SK-N-SH (cell line): ENCODE measurements at regions not wholly inside any gene's neighbourhood (a gene's known extent, or its start where the extent isn't known, plus 50 kb on each side); places are given as distances from the start of the nearest gene placed in this dataset.

ENCODE experiments used
- CTCF ChIA-PET: fragments of 300-600, 350-600 bp; formaldehyde crosslinking; extraction: SDS; loops from one replicate; lab custom pipeline; 2021; lab: Yijun Ruan, JAX
- POLR2A ChIA-PET: fragments of 350-600 bp; sonication (Branson Sonifier 250); formaldehyde crosslinking; extraction: SDS; loops from one replicate; lab custom pipeline; 2020; ENCODE audit warnings: antibody characterized with exemption, inconsistent platforms; lab: Yijun Ruan, JAX
- DNase-seq: peaks from one replicate; pipeline ENCODE4 v3.0.0; 2012
- H2AFZ ChIP-seq: fragments of 200-600 bp; sonication (generic); 2 replicates; pipeline ENCODE4 v1.8.1; 2016; ENCODE audit warnings: antibody characterized with exemption, mild to moderate bottlenecking, low read depth
- H3F3A ChIP-seq: fragments of 200-600 bp; sonication (generic); replicated peaks from 2 replicates; pipeline ENCODE3; 2016; ENCODE audit warnings: antibody characterized with exemption, mild to moderate bottlenecking; ENCODE audit not compliant: insufficient read depth
- H3K27ac ChIP-seq, 2 experiments: fragments of 200-500 bp in 1 of 2; fragments of 200-600 bp in 1 of 2; sonication (Bioruptor generic) in 1 of 2; sonication (generic), shearing (Covaris generic) in 1 of 2; 2 replicates each; pipeline versions ENCODE4 v1.5.1 to v1.6.1; 2014 to 2016; ENCODE audit warnings: low read depth in 2 of 2, inconsistent platforms in 1 of 2, low read length in 1 of 2, mild to moderate bottlenecking in 1 of 2, mixed read lengths in 1 of 2
- H3K27me3 ChIP-seq: fragments of 200-600 bp; sonication (generic), shearing (Covaris generic); 2 replicates; pipeline ENCODE4 v1.6.1; 2016; ENCODE audit warnings: mixed run types; ENCODE audit not compliant: insufficient read depth
- H3K36me3 ChIP-seq, 2 experiments: fragments of 200-500 bp in 1 of 2; fragments of 200-600 bp in 1 of 2; sonication (Bioruptor generic) in 1 of 2; sonication (generic) in 1 of 2; replicated peaks in 1 of 2; 2 replicates each; pipeline versions ENCODE3 to v1.5.1; 2014 to 2016; ENCODE audit warnings: low read length in 1 of 2, mild to moderate bottlenecking in 1 of 2; ENCODE audit not compliant: insufficient read depth in 2 of 2, control insufficient read depth in 1 of 2
- H3K4me1 ChIP-seq, 2 experiments: fragments of 200-500 bp in 1 of 2; fragments of 200-600 bp in 1 of 2; sonication (Bioruptor generic) in 1 of 2; sonication (generic), shearing (Covaris generic) in 1 of 2; 2 replicates each; pipeline versions ENCODE4 v1.5.1 to v1.6.1; 2014 to 2016; ENCODE audit warnings: low read depth in 1 of 2, low read length in 1 of 2, mixed run types in 1 of 2; ENCODE audit not compliant: insufficient read depth in 2 of 2, control insufficient read depth in 1 of 2
- H3K4me2 ChIP-seq: fragments of 200-600 bp; sonication (generic), shearing (Covaris generic); 2 replicates; pipeline ENCODE4 v1.6.1; 2017; ENCODE audit warnings: mixed run types
- H3K4me3 ChIP-seq, 2 experiments: fragments of 200-500 bp in 1 of 2; fragments of 200-600 bp in 1 of 2; sonication (Bioruptor generic) in 1 of 2; sonication (generic), shearing (Covaris generic) in 1 of 2; 2 replicates each; pipeline versions ENCODE4 v1.5.1 to v1.8.1; 2014 to 2016; ENCODE audit warnings: low read depth in 2 of 2, inconsistent platforms in 1 of 2, low read length in 1 of 2, mild to moderate bottlenecking in 1 of 2, mixed read lengths in 1 of 2, moderate library complexity in 1 of 2
- H3K79me2 ChIP-seq: fragments of 200-600 bp; sonication (generic); 2 replicates; pipeline ENCODE4 v1.8.1; 2017; ENCODE audit warnings: mild to moderate bottlenecking; ENCODE audit not compliant: insufficient read depth
- H3K9ac ChIP-seq: fragments of 200-600 bp; sonication (generic); 2 replicates; pipeline ENCODE4 v1.6.1; 2017; ENCODE audit warnings: mixed run types
- H3K9me2 ChIP-seq: fragments of 200-600 bp; sonication (generic); 2 replicates; pipeline ENCODE4 v1.6.1; 2017; ENCODE audit warnings: mixed run types
- H3K9me3 ChIP-seq: fragments of 200-600 bp; sonication (generic); 2 replicates; pipeline ENCODE4 v1.6.1; 2017; ENCODE audit warnings: mixed run types, mild to moderate bottlenecking, moderate library complexity
- H4K20me1 ChIP-seq: fragments of 200-600 bp; sonication (generic); 2 replicates; pipeline ENCODE4 v1.6.1; 2017; ENCODE audit warnings: mild to moderate bottlenecking, mixed run types; ENCODE audit not compliant: insufficient read depth
- CHD2 ChIP-seq: fragments of 150-350 bp; IDR thresholded peaks from 2 replicates; pipeline ENCODE4 v1.6.1; 2018; ENCODE audit warnings: low read length; ENCODE audit not compliant: partially characterized antibody
- EZH2phosphoT487 ChIP-seq: fragments of 200-600 bp; sonication (generic); IDR thresholded peaks from 2 replicates; pipeline ENCODE4 v1.6.1; 2017; ENCODE audit warnings: low read depth, mixed run types, mild to moderate bottlenecking, antibody characterized with exemption, moderate library complexity, borderline replicate concordance
- FOXM1 ChIP-seq: IDR thresholded peaks from 2 replicates; pipeline ENCODE4 v1.4.0; 2012; ENCODE audit warnings: low read depth, mild to moderate bottlenecking
- JUND ChIP-seq: IDR thresholded peaks from 2 replicates; pipeline ENCODE4 v1.4.0; 2012
- MAX ChIP-seq: IDR thresholded peaks from 2 replicates; pipeline ENCODE4 v1.4.0; 2012; ENCODE audit warnings: low read depth
- MEF2A ChIP-seq: IDR thresholded peaks from 2 replicates; pipeline ENCODE4 v1.4.0; 2012; ENCODE audit warnings: low read depth, borderline replicate concordance
- MXI1 ChIP-seq: IDR thresholded peaks from 2 replicates; pipeline ENCODE4 v1.6.1; 2012; ENCODE audit warnings: mild to moderate bottlenecking, low read depth, low read length, improper control_type of control experiment
- NFIC ChIP-seq: IDR thresholded peaks from 2 replicates; pipeline ENCODE4 v1.4.0; 2012; ENCODE audit warnings: borderline replicate concordance
- NRF1 ChIP-seq: IDR thresholded peaks from 2 replicates; pipeline ENCODE4 v1.6.1; 2012; ENCODE audit warnings: low read depth, mild to moderate bottlenecking, low read length
- PBX3 ChIP-seq: IDR thresholded peaks from 2 replicates; pipeline ENCODE4; 2012
- POLR2AphosphoS5 ChIP-seq: IDR thresholded peaks from 2 replicates; pipeline ENCODE4 v1.6.1; 2012; ENCODE audit warnings: low read depth, low read length
- RAD21 ChIP-seq: IDR thresholded peaks from 2 replicates; pipeline ENCODE4 v1.6.1; 2012; ENCODE audit warnings: mild to moderate bottlenecking, low read length
- RXRA ChIP-seq: IDR thresholded peaks from 2 replicates; pipeline ENCODE4 v1.4.0; 2012; ENCODE audit warnings: low read depth, mild to moderate bottlenecking, borderline replicate concordance
- SMC3 ChIP-seq: IDR thresholded peaks from 2 replicates; pipeline ENCODE4 v1.6.1; 2012; ENCODE audit warnings: low read depth, low read length, improper control_type of control experiment
- TCF12 ChIP-seq: IDR thresholded peaks from 2 replicates; pipeline ENCODE4 v1.4.0; 2012
- TEAD4 ChIP-seq: IDR thresholded peaks from 2 replicates; pipeline ENCODE4 v1.4.0; 2012; ENCODE audit warnings: mild to moderate bottlenecking, borderline replicate concordance; ENCODE audit not compliant: insufficient read depth
- USF1 ChIP-seq: IDR thresholded peaks from 2 replicates; pipeline ENCODE4 v1.4.0; 2012; ENCODE audit warnings: low read depth, borderline replicate concordance
- USF2 ChIP-seq: fragments of 150-350 bp; IDR thresholded peaks from 2 replicates; pipeline ENCODE4 v1.6.1; 2017; ENCODE audit warnings: antibody characterized with exemption, low read length, low read depth, borderline replicate concordance
- YY1 ChIP-seq: IDR thresholded peaks from 2 replicates; pipeline ENCODE4 v1.4.0; 2012; ENCODE audit warnings: low read depth, mild to moderate bottlenecking
- WGBS: methylation state at CpG from one replicate; pipeline ENCODE4 v1.1.6; 2017; ENCODE audit warnings: low lambda C conversion rate; 5-methylcytosine and 5-hydroxymethylcytosine counted together

- Histone ChIP-seq H3K27ac (no peak overlapping the region), H3K9me3 (no peaks in the 10 kb centered on the region), H3K4me3 (no peak overlapping the region), H3K4me2 (no peak overlapping the region), H2AFZ (no peak overlapping the region), H4K20me1 (no peaks in the 10 kb centered on the region), H3K9me2 (no peaks in the 10 kb centered on the region), H3K27me3 (no peaks in the 10 kb centered on the region), H3K36me3 (no peaks in the 10 kb centered on the region), H3K4me1 (peaks cover 0 to 10% of the 10 kb centered on the region in 2 experiments; a peak in 3 of 4 replicates), H3F3A (peaks cover 10% of the 10 kb centered on the region), H3K79me2 (no peaks in the 10 kb centered on the region), H3K9ac (no peak overlapping the region)
- TF ChIP-seq USF1 (no peak), PBX3 (no peak), MXI1 (no peak), CHD2 (no peak), NFIC (no peak), JUND (no peak), MAX (no peak), POLR2AphosphoS5 (no peak), NRF1 (no peak), SMC3 (no peak), YY1 (no peak), RAD21 (no peak), FOXM1 (no peak), TCF12 (no peak), TEAD4 (no peak), RXRA (no peak)
- 68% methylated on average over 1 of the region's 1 CpG for WGBS
- no peak for DNase-seq
- POLR2A ChIA-PET = no interaction called here
- CTCF ChIA-PET = interaction anchor here (1.3 kb wide), 1 partner anchor 30 kb away, joined by 3 read pairs; no protein-coding TSS in a partner anchor
Measured at GRCh38 chr13:90108547-90108946, 1238.9 kb upstream of the MIR17HG start.

- TF ChIP-seq MEF2A (no peak), EZH2phosphoT487 (no peak), USF2 (no peak), JUND (no peak)
- no peaks in the 10 kb centered on the region for H4K20me1 ChIP-seq
- no peaks in the 10 kb centered on the region for H3K79me2 ChIP-seq
- no peaks in the 10 kb centered on the region for H3K36me3 ChIP-seq
- no peaks in the 10 kb centered on the region for H3K9me3 ChIP-seq
- H3F3A ChIP-seq = no peaks in the 10 kb centered on the region
- POLR2A ChIA-PET = no interaction called here
- no peak overlapping the region for H3K27ac ChIP-seq
- no peaks in the 10 kb centered on the region for H3K4me1 ChIP-seq
- H3K4me3 ChIP-seq = no peak overlapping the region
- H3K9ac ChIP-seq = no peak overlapping the region
- no peaks in the 10 kb centered on the region for H3K27me3 ChIP-seq
- H3K9me2 ChIP-seq = no peaks in the 10 kb centered on the region
- no peak overlapping the region for H3K4me2 ChIP-seq
- H2AFZ ChIP-seq = no peak overlapping the region
- CTCF ChIA-PET = interaction anchor here (0.7 kb wide), 1 partner anchor 334 kb away, joined by 3 read pairs; no protein-coding TSS in a partner anchor
- no peak for DNase-seq
Measured at GRCh38 chr13:90116121-90116520, 1231.4 kb upstream of the MIR17HG start.
